ENCODE measurements at regions not wholly inside any gene's neighbourhood (a gene's known extent, or its start where the extent isn't known, plus 50 kb on each side); places are given as distances from the start of the nearest gene placed in this dataset.

GRCh38 chr6:133837801-133838349 lies 51.0 kb upstream of the TCF21 start (continued):
- TF ChIP-seq, protein P1, sequence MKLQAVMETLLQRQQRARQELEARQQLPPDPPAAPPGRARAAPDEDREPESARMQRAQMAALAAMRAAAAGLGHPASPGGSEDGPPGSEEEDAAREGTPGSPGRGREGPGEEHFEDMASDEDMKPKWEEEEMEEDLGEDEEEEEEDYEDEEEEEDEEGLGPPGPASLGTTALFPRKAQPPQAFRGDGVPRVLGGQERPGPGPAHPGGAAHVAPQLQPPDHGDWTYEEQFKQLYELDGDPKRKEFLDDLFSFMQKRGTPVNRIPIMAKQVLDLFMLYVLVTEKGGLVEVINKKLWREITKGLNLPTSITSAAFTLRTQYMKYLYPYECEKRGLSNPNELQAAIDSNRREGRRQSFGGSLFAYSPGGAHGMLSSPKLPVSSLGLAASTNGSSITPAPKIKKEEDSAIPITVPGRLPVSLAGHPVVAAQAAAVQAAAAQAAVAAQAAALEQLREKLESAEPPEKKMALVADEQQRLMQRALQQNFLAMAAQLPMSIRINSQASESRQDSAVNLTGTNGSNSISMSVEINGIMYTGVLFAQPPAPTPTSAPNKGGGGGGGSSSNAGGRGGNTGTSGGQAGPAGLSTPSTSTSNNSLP (IDR thresholded peaks at IDR 0.05; ENCODE audit: borderline replicate concordance, low read depth, low read length): 0 out of 2 replicates have a peak, but pooled peaks have one; percentile 28
- TF ChIP-seq EHMT2 (IDR thresholded peaks at IDR 0.05): no peak
- 0 out of 4 replicates have a peak, but pooled peaks of 1 of the 2 experiments have one; percentile 18 for TF ChIP-seq KDM1A (IDR thresholded peaks at IDR 0.05)
- TF ChIP-seq NONO (IDR thresholded peaks at IDR 0.05; ENCODE audit: low read depth in 2 of 2, low read length in 1 of 2): 0 out of 4 replicates have a peak, but pooled peaks of 1 of the 2 experiments have one; percentile 58
- no peak for TF ChIP-seq CREBBP (IDR thresholded peaks at IDR 0.05; ENCODE audit: low read depth, low read length)
- no peak for TF ChIP-seq TFAM (CRISPR knock-in tag; conservative IDR thresholded peaks at IDR 0.05)
- no peak for TF ChIP-seq CSDE1 (IDR thresholded peaks at IDR 0.05)
- TF ChIP-seq RBFOX2 (IDR thresholded peaks at IDR 0.05; ENCODE audit: low read depth, low read length): 0 out of 2 replicates have a peak, but pooled peaks have one; percentile 29
- no peak for TF ChIP-seq ZNF764 (CRISPR knock-in tag; IDR thresholded peaks at IDR 0.05; ENCODE audit: low read depth)
- TF ChIP-seq BHLHE40 (IDR thresholded peaks at IDR 0.05; ENCODE audit: low read length): no peak
- TF ChIP-seq HNRNPUL1 (IDR thresholded peaks at IDR 0.05; ENCODE audit: low read length): no peak
- TF ChIP-seq KAT2B (IDR thresholded peaks at IDR 0.05; ENCODE audit: low read depth, low read length): peak; percentile 58
- no peak for TF ChIP-seq TCF15 (CRISPR knock-in tag; IDR thresholded peaks at IDR 0.05)
- TF ChIP-seq LEF1 (IDR thresholded peaks at IDR 0.05): no peak
- peak; percentile 58 to 66 for TF ChIP-seq RAD21 (CRISPR knock-in tag; conservative IDR thresholded peaks at IDR 0.05 in 1 of 2, IDR thresholded peaks at IDR 0.05 in 1 of 2)
- TF ChIP-seq ARHGAP35 (IDR thresholded peaks at IDR 0.05; ENCODE audit: partially characterized antibody): no peak
- TF ChIP-seq L3MBTL2 (IDR thresholded peaks at IDR 0.05): peak; percentile 47
- TF ChIP-seq TGIF2 (CRISPR knock-in tag; IDR thresholded peaks at IDR 0.05): no peak
- TF ChIP-seq LCOR (CRISPR knock-in tag; IDR thresholded peaks at IDR 0.05): peak; percentile 35; the same call in 1 of the 2 replicates
- peak in 1 of 2 experiments; percentile 20; a peak in 1 of 4 replicates for TF ChIP-seq RCOR1 (IDR thresholded peaks at IDR 0.05; ENCODE audit: borderline replicate concordance in 1 of 2, low read depth in 2 of 2, low read length in 2 of 2)
- no peak for TF ChIP-seq HIVEP1 (CRISPR knock-in tag; IDR thresholded peaks at IDR 0.05)
- TF ChIP-seq MEF2A (IDR thresholded peaks at IDR 0.05; ENCODE audit: control insufficient read depth, low read depth, low read length): no peak
- TF ChIP-seq MTA3 (IDR thresholded peaks at IDR 0.05; ENCODE audit: borderline replicate concordance): peak; percentile 56; the same call in 1 of the 2 replicates
- TF ChIP-seq POLR2AphosphoS5 (IDR thresholded peaks at IDR 0.05; ENCODE audit: control insufficient read depth, insufficient read depth, low read depth, low read length): no peak
- TF ChIP-seq, protein P2, sequence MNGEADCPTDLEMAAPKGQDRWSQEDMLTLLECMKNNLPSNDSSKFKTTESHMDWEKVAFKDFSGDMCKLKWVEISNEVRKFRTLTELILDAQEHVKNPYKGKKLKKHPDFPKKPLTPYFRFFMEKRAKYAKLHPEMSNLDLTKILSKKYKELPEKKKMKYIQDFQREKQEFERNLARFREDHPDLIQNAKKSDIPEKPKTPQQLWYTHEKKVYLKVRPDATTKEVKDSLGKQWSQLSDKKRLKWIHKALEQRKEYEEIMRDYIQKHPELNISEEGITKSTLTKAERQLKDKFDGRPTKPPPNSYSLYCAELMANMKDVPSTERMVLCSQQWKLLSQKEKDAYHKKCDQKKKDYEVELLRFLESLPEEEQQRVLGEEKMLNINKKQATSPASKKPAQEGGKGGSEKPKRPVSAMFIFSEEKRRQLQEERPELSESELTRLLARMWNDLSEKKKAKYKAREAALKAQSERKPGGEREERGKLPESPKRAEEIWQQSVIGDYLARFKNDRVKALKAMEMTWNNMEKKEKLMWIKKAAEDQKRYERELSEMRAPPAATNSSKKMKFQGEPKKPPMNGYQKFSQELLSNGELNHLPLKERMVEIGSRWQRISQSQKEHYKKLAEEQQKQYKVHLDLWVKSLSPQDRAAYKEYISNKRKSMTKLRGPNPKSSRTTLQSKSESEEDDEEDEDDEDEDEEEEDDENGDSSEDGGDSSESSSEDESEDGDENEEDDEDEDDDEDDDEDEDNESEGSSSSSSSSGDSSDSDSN (IDR thresholded peaks at IDR 0.05; ENCODE audit: borderline replicate concordance in 1 of 2, low read depth in 2 of 2, low read length in 2 of 2): peak in 1 of 2 experiments; percentile 27; a peak in 1 of 4 replicates
- TF ChIP-seq BRD9 (IDR thresholded peaks at IDR 0.05; ENCODE audit: low read depth, partially characterized antibody): no peak

Data from K562 (cell line).